Trophoblast cell (in vitro differentiated cells and primary cell): ENCODE measurements at regions not wholly inside any gene's neighbourhood (a gene's known extent, or its start where the extent isn't known, plus 50 kb on each side); places are given as distances from the start of the nearest gene placed in this dataset.

Experiments used
- DNase-seq, 2 donors: peaks; one replicate each; pipeline ENCODE4 v3.0.0-alpha.2; 2016
- H2AFZ ChIP-seq: 2 replicates; pipeline ENCODE4 v1.6.1; 2013; ENCODE audit warnings: low read length, moderate library complexity, mild to moderate bottlenecking; ENCODE audit not compliant: insufficient read depth, poor library complexity
- H2AK5ac ChIP-seq: 2 replicates; pipeline ENCODE4 v1.6.1; 2013; ENCODE audit warnings: mild to moderate bottlenecking, low read length
- H2BK120ac ChIP-seq: 2 replicates; pipeline ENCODE4 v1.6.1; 2013; ENCODE audit warnings: low read length, mild to moderate bottlenecking, moderate library complexity; ENCODE audit not compliant: insufficient read depth, poor library complexity
- H2BK12ac ChIP-seq: 2 replicates; pipeline ENCODE4 v1.6.1; 2013; ENCODE audit warnings: mild to moderate bottlenecking, low read length, moderate library complexity
- H2BK5ac ChIP-seq: 2 replicates; pipeline ENCODE4 v1.6.1; 2013; ENCODE audit warnings: low read length, low read depth, moderate library complexity, mild to moderate bottlenecking; ENCODE audit not compliant: poor library complexity
- H3K14ac ChIP-seq: 2 replicates; pipeline ENCODE4 v1.6.1; 2013; ENCODE audit warnings: mild to moderate bottlenecking, low read length
- H3K18ac ChIP-seq: 2 replicates; pipeline ENCODE4 v1.6.1; 2013; ENCODE audit warnings: mild to moderate bottlenecking, low read length
- H3K23ac ChIP-seq: 2 replicates; pipeline ENCODE4 v1.6.1; 2013; ENCODE audit warnings: low read length
- H3K27ac ChIP-seq: 2 replicates; pipeline ENCODE4 v1.5.1; 2013; ENCODE audit warnings: low read depth, mild to moderate bottlenecking, inconsistent platforms, low read length, moderate library complexity
- H3K27me3 ChIP-seq: 2 replicates; pipeline ENCODE4 v1.6.1; 2013; ENCODE audit warnings: inconsistent platforms, mild to moderate bottlenecking, low read length, moderate library complexity; ENCODE audit not compliant: insufficient read depth
- H3K36me3 ChIP-seq, 2 experiments: 1 replicate in 1 of 2; 2 replicates in 1 of 2; pipeline ENCODE4 v1.6.1; 2013; ENCODE audit warnings: low read length in 2 of 2, mild to moderate bottlenecking in 2 of 2, moderate library complexity in 1 of 2; ENCODE audit not compliant: insufficient read depth in 2 of 2, control insufficient read depth in 1 of 2
- H3K4ac ChIP-seq: 2 replicates; pipeline ENCODE4 v1.6.1; 2013; ENCODE audit warnings: low read depth, mild to moderate bottlenecking, low read length, moderate library complexity
- H3K4me1 ChIP-seq, 2 experiments: 1 replicate in 1 of 2; 2 replicates in 1 of 2; pipeline ENCODE4 v1.6.1; 2013; ENCODE audit warnings: low read length in 2 of 2, mild to moderate bottlenecking in 2 of 2, moderate library complexity in 1 of 2; ENCODE audit not compliant: insufficient read depth in 2 of 2, control insufficient read depth in 1 of 2
- H3K4me2 ChIP-seq: 2 replicates; pipeline ENCODE4 v1.6.1; 2013; ENCODE audit warnings: inconsistent platforms, mild to moderate bottlenecking, low read length, moderate library complexity
- H3K4me3 ChIP-seq: 2 replicates; pipeline ENCODE4 v1.5.1; 2013; ENCODE audit warnings: mild to moderate bottlenecking, low read depth, low read length, inconsistent platforms
- H3K79me1 ChIP-seq: one replicate; pipeline ENCODE4 v1.6.1; 2013; ENCODE audit warnings: low read length
- H3K79me2 ChIP-seq: 2 replicates; pipeline ENCODE4 v1.6.1; 2013; ENCODE audit warnings: low read length, mild to moderate bottlenecking; ENCODE audit not compliant: control insufficient read depth, insufficient read depth, poor library complexity
- H3K9ac ChIP-seq: 2 replicates; pipeline ENCODE4 v1.6.1; 2013; ENCODE audit warnings: mild to moderate bottlenecking, low read length
- H3K9me3 ChIP-seq: 2 replicates; pipeline ENCODE4 v1.6.1; 2013; ENCODE audit warnings: low read depth, mild to moderate bottlenecking, control low read depth, inconsistent platforms, low read length; ENCODE audit not compliant: insufficient read depth
- H4K12ac ChIP-seq: 2 replicates; pipeline ENCODE4 v1.6.1; 2013; ENCODE audit warnings: low read depth, mild to moderate bottlenecking, low read length, moderate library complexity
- H4K8ac ChIP-seq: 2 replicates; pipeline ENCODE4 v1.6.1; 2013; ENCODE audit warnings: low read depth, mild to moderate bottlenecking, low read length, moderate library complexity
- H4K91ac ChIP-seq: one replicate; pipeline ENCODE4 v1.6.1; 2013; ENCODE audit warnings: low read depth, mild to moderate bottlenecking, low read length, moderate library complexity
- WGBS: extraction: QIAGEN DNeasy Blood & Tissue Kit; methylation state at CpG from one replicate; pipeline ENCODE4 v1.1.7; 2013; ENCODE audit warnings: missing lambda C conversion rate; ENCODE audit not compliant: insufficient read length, insufficient coverage; ENCODE audit errors: extremely low coverage; 5-methylcytosine and 5-hydroxymethylcytosine counted together

- Histone ChIP-seq H3K4ac (no peak overlapping the region), H3K18ac (no peak overlapping the region), H3K79me1 (peaks cover 3% of the 10 kb centered on the region), H3K36me3 (no peaks in the 10 kb centered on the region), H3K4me1 (peaks cover 4 to 11% of the 10 kb centered on the region in 2 experiments), H4K91ac (no peak overlapping the region), H2BK12ac (no peak overlapping the region), H3K23ac (no peak overlapping the region), H4K8ac (no peak overlapping the region), H3K4me3 (no peak overlapping the region), H3K4me2 (no peak overlapping the region), H2AK5ac (no peak overlapping the region), H3K27me3 (no peaks in the 10 kb centered on the region), H3K79me2 (no peaks in the 10 kb centered on the region), H3K14ac (no peak overlapping the region), H3K9ac (no peak overlapping the region), H2BK5ac (no peak overlapping the region), H2BK120ac (no peak overlapping the region), H3K9me3 (no peaks in the 10 kb centered on the region), H2AFZ (no peak overlapping the region), H4K12ac (no peak overlapping the region), H3K27ac (no peak overlapping the region)
- WGBS: no CpG with 5 or more reads among the region's 2 CpGs
- DNase-seq: no peak
Measured at GRCh38 chr1:108044318-108044717, 79.3 kb upstream of the VAV3 start.

GRCh38 chr1:108043707-108044106, 78.7 kb upstream of the VAV3 start:
- no peak overlapping the region for H3K27ac ChIP-seq

GRCh38 chr1:108042610-108043009, 77.6 kb upstream of the VAV3 start:
- H3K18ac ChIP-seq: no peak overlapping the region
- WGBS: no CpG with 5 or more reads among the region's 1 CpG
- no peak overlapping the region for H2BK12ac ChIP-seq
- H3K9ac ChIP-seq: no peak overlapping the region
- H4K8ac ChIP-seq: no peak overlapping the region
- no peaks in the 10 kb centered on the region for H3K27me3 ChIP-seq
- H3K4me3 ChIP-seq: no peak overlapping the region
- H3K4me2 ChIP-seq: no peak overlapping the region
- H2BK120ac ChIP-seq: no peak overlapping the region
- no peak overlapping the region for H3K23ac ChIP-seq
- no peaks in the 10 kb centered on the region for H3K36me3 ChIP-seq
- H3K4me1 ChIP-seq: peaks cover 4 to 11% of the 10 kb centered on the region in 2 experiments
- no peak overlapping the region for H2AFZ ChIP-seq
- no peak for DNase-seq
- H3K79me1 ChIP-seq: peaks cover 3% of the 10 kb centered on the region
- no peak overlapping the region for H4K91ac ChIP-seq
- no peak overlapping the region for H2BK5ac ChIP-seq
- no peak overlapping the region for H2AK5ac ChIP-seq
- H3K27ac ChIP-seq: no peak overlapping the region
- no peaks in the 10 kb centered on the region for H3K9me3 ChIP-seq
- H3K4ac ChIP-seq: no peak overlapping the region
- H3K79me2 ChIP-seq: no peaks in the 10 kb centered on the region
- no peak overlapping the region for H3K14ac ChIP-seq
- no peak overlapping the region for H4K12ac ChIP-seq

More at GRCh38 chr1:108043707-108044106, 78.7 kb upstream of the VAV3 start:
- Histone ChIP-seq H3K9me3 (no peaks in the 10 kb centered on the region), H4K8ac (no peak overlapping the region), H4K91ac (no peak overlapping the region), H3K4me1 (peaks cover 4 to 11% of the 10 kb centered on the region in 2 experiments), H3K4ac (no peak overlapping the region), H3K79me2 (no peaks in the 10 kb centered on the region), H3K14ac (no peak overlapping the region), H2BK120ac (no peak overlapping the region), H2AK5ac (no peak overlapping the region), H3K27me3 (no peaks in the 10 kb centered on the region), H2AFZ (no peak overlapping the region), H2BK5ac (no peak overlapping the region), H3K4me3 (no peak overlapping the region), H3K36me3 (no peaks in the 10 kb centered on the region), H3K4me2 (no peak overlapping the region), H2BK12ac (no peak overlapping the region), H3K79me1 (peaks cover 3% of the 10 kb centered on the region), H3K9ac (no peak overlapping the region), H3K23ac (no peak overlapping the region), H3K18ac (no peak overlapping the region), H4K12ac (no peak overlapping the region)
- DNase-seq: peak in 1 of 2 donors; percentile 35
- WGBS: no CpG with 5 or more reads among the region's 8 CpGs

GRCh38 chr1:108041360-108042142, 76.6 kb upstream of the VAV3 start:
- Histone ChIP-seq H3K79me2 (no peaks in the 10 kb centered on the region), H3K79me1 (no peaks in the 10 kb centered on the region), H3K36me3 (no peaks in the 10 kb centered on the region), H3K9ac (no peak overlapping the region), H3K4me1 (peaks cover 4 to 11% of the 10 kb centered on the region in 2 experiments), H2BK12ac (no peak overlapping the region), H3K9me3 (no peaks in the 10 kb centered on the region), H3K4me2 (no peak overlapping the region), H2BK120ac (no peak overlapping the region), H3K23ac (no peak overlapping the region), H3K18ac (no peak overlapping the region), H4K12ac (no peak overlapping the region), H3K4ac (no peak overlapping the region), H2BK5ac (no peak overlapping the region), H3K14ac (no peak overlapping the region), H4K91ac (no peak overlapping the region), H3K4me3 (no peak overlapping the region), H3K27me3 (no peaks in the 10 kb centered on the region), H2AK5ac (no peak overlapping the region), H2AFZ (no peak overlapping the region), H3K27ac (no peak overlapping the region), H4K8ac (no peak overlapping the region)
- no peak for DNase-seq
- WGBS: no CpG with 5 or more reads among the region's 7 CpGs
